DOHH2 (cell line): ENCODE measurements at regions not wholly inside any gene's neighbourhood (a gene's known extent, or its start where the extent isn't known, plus 50 kb on each side); places are given as distances from the start of the nearest gene placed in this dataset.

Source experiments
- H3F3A ChIP-seq: fragments of 200-600 bp; sonication (generic), shearing (Covaris generic); 2 replicates; pipeline ENCODE4 v1.6.0; 2016; ENCODE audit warnings: antibody characterized with exemption, mild to moderate bottlenecking; ENCODE audit not compliant: control insufficient read depth, insufficient read depth
- H3K27ac ChIP-seq: fragments of 200-600 bp; sonication (generic); 2 replicates; pipeline ENCODE4 v1.5.1; 2014; ENCODE audit warnings: low read depth, mild to moderate bottlenecking, low read length, moderate library complexity
- H3K27me3 ChIP-seq: fragments of 200-600 bp; sonication (generic); 2 replicates; pipeline ENCODE4 v1.6.1; 2014; ENCODE audit warnings: mild to moderate bottlenecking, low read length, mixed read lengths; ENCODE audit not compliant: control insufficient read depth
- H3K36me3 ChIP-seq: fragments of 200-600 bp; sonication (generic); 2 replicates; pipeline ENCODE4 v1.6.1; 2014; ENCODE audit warnings: mild to moderate bottlenecking, low read length, moderate library complexity, mixed read lengths; ENCODE audit not compliant: control insufficient read depth
- H3K4me1 ChIP-seq: fragments of 200-600 bp; sonication (generic); 2 replicates; pipeline ENCODE4 v1.6.1; 2014; ENCODE audit warnings: mild to moderate bottlenecking, low read length, mixed read lengths; ENCODE audit not compliant: control insufficient read depth
- H3K4me2 ChIP-seq: fragments of 200-600 bp; sonication (generic); 2 replicates; pipeline ENCODE4 v1.6.0; 2014; ENCODE audit warnings: mild to moderate bottlenecking, low read length, moderate library complexity
- H3K4me3 ChIP-seq: fragments of 200-600 bp; sonication (generic); 2 replicates; pipeline ENCODE4 v1.5.1; 2014; ENCODE audit warnings: mild to moderate bottlenecking, low read length, mixed read lengths
- H3K79me2 ChIP-seq: fragments of 200-600 bp; sonication (generic); 2 replicates; pipeline ENCODE4 v1.6.1; 2014; ENCODE audit warnings: mild to moderate bottlenecking, low read length, mixed read lengths; ENCODE audit not compliant: control insufficient read depth
- H3K9me2 ChIP-seq: fragments of 200-600 bp; sonication (generic); replicated peaks from 2 replicates; pipeline ENCODE4 v1.6.1; 2014; ENCODE audit warnings: mild to moderate bottlenecking, low read length, mixed read lengths; ENCODE audit not compliant: control insufficient read depth
- H3K9me3 ChIP-seq: fragments of 200-600 bp; sonication (generic); 2 replicates; pipeline ENCODE4 v1.6.1; 2014; ENCODE audit warnings: antibody characterized with exemption, low read length, mixed read lengths; ENCODE audit not compliant: control insufficient read depth, insufficient read depth
- H4K20me1 ChIP-seq: fragments of 200-600 bp; sonication (generic); 2 replicates; pipeline ENCODE4 v1.6.0; 2014; ENCODE audit warnings: low read depth, mild to moderate bottlenecking, antibody characterized with exemption, low read length, moderate library complexity; ENCODE audit not compliant: control insufficient read depth, insufficient read depth
- CTCF ChIP-seq: fragments of 200-600 bp; sonication (generic); IDR thresholded peaks from one replicate; pipeline ENCODE4 v1.5.1; 2014; ENCODE audit warnings: antibody characterized with exemption, mild to moderate bottlenecking, low read depth, low read length; ENCODE audit not compliant: poor library complexity, severe bottlenecking
- EZH2phosphoT487 ChIP-seq: fragments of 200-600 bp; sonication (generic); IDR thresholded peaks from 2 replicates; pipeline ENCODE4 v1.6.1; 2017; ENCODE audit warnings: borderline replicate concordance, mild to moderate bottlenecking, antibody characterized with exemption, low read length, moderate library complexity, mixed read lengths

GRCh38 chr15:91630090-91630489 lies 223.4 kb upstream of the SLCO3A1 start:
- H4K20me1 ChIP-seq, result no peaks in the 10 kb centered on the region

GRCh38 chr15:91632176-91632575 lies 221.3 kb upstream of the SLCO3A1 start:
- H3K9me3 ChIP-seq, result no peaks in the 10 kb centered on the region
- H3K79me2 ChIP-seq, result no peaks in the 10 kb centered on the region
- H3K36me3 ChIP-seq, result no peaks in the 10 kb centered on the region
- H3K4me2 ChIP-seq, result no peak overlapping the region
- H3F3A ChIP-seq, result no peaks in the 10 kb centered on the region
- no peaks in the 10 kb centered on the region for H3K9me2 ChIP-seq
- no peak overlapping the region for H3K4me3 ChIP-seq
- no peak for TF ChIP-seq CTCF
- TF ChIP-seq EZH2phosphoT487, result no peak
- no peaks in the 10 kb centered on the region for H4K20me1 ChIP-seq
- H3K27ac ChIP-seq, result no peak overlapping the region
- no peaks in the 10 kb centered on the region for H3K27me3 ChIP-seq
- H3K4me1 ChIP-seq, result no peaks in the 10 kb centered on the region

More at GRCh38 chr15:91630090-91630489, 223.4 kb upstream of the SLCO3A1 start:
- no peaks in the 10 kb centered on the region for H3K9me3 ChIP-seq
- H3K79me2 ChIP-seq, result no peaks in the 10 kb centered on the region
- no peak overlapping the region for H3K4me3 ChIP-seq
- H3K9me2 ChIP-seq, result no peaks in the 10 kb centered on the region
- no peaks in the 10 kb centered on the region for H3F3A ChIP-seq
- H3K27me3 ChIP-seq, result no peaks in the 10 kb centered on the region
- no peak overlapping the region for H3K27ac ChIP-seq
- H3K4me2 ChIP-seq, result no peak overlapping the region
- no peaks in the 10 kb centered on the region for H3K4me1 ChIP-seq
- TF ChIP-seq CTCF (no peak), EZH2phosphoT487 (no peak)
- no peaks in the 10 kb centered on the region for H3K36me3 ChIP-seq

- Histone ChIP-seq H3K36me3 (no peaks in the 10 kb centered on the region), H3K4me1 (no peaks in the 10 kb centered on the region), H3K9me2 (no peaks in the 10 kb centered on the region), H3K4me3 (no peak overlapping the region), H3F3A (no peaks in the 10 kb centered on the region), H3K4me2 (no peak overlapping the region), H3K27me3 (no peaks in the 10 kb centered on the region), H3K27ac (no peak overlapping the region), H3K9me3 (no peaks in the 10 kb centered on the region), H4K20me1 (no peaks in the 10 kb centered on the region), H3K79me2 (no peaks in the 10 kb centered on the region)
- TF ChIP-seq EZH2phosphoT487 (no peak), CTCF (no peak)
Observed at GRCh38 chr15:91632981-91633380, 220.5 kb upstream of the SLCO3A1 start.

- H4K20me1 ChIP-seq, result no peaks in the 10 kb centered on the region
- no peaks in the 10 kb centered on the region for H3F3A ChIP-seq
- no peaks in the 10 kb centered on the region for H3K36me3 ChIP-seq
- H3K27ac ChIP-seq, result no peak overlapping the region
- H3K9me3 ChIP-seq, result no peaks in the 10 kb centered on the region
- H3K79me2 ChIP-seq, result no peaks in the 10 kb centered on the region
- H3K4me2 ChIP-seq, result no peak overlapping the region
- no peaks in the 10 kb centered on the region for H3K4me1 ChIP-seq
- H3K4me3 ChIP-seq, result no peak overlapping the region
- H3K9me2 ChIP-seq, result no peaks in the 10 kb centered on the region
- H3K27me3 ChIP-seq, result no peaks in the 10 kb centered on the region
- TF ChIP-seq EZH2phosphoT487, result no peak
- no peak for TF ChIP-seq CTCF
Observed at GRCh38 chr15:91634179-91634578, 219.3 kb upstream of the SLCO3A1 start.
